ENCODE measurements at regions not wholly inside any gene's neighbourhood (a gene's known extent, or its start where the extent isn't known, plus 50 kb on each side); places are given as distances from the start of the nearest gene placed in this dataset.

DNA sequence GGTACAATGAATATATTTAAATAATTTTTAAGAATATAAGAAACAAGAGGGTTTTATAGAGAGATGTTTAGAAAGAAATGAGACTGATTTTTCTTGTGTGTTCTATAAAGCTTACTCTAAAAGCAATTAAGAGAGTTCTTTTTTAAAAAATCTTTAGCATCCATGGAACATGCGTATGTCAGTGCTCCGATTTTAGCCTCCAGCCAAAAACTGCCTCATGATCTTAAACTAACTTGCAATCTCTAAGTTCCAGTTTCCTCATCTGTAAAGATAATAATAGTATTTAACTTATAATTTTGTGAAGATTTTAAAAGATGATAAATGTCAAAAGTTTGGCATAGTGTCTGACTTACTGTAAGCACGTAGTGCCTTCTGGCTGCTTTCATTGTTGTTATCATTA lies 448.7 kb downstream of the EPHA4 start:
- no peak overlapping the region for H3K27ac ChIP-seq
- no peak for TF ChIP-seq CTCF (conservative IDR thresholded peaks at IDR 0.05)

DNA sequence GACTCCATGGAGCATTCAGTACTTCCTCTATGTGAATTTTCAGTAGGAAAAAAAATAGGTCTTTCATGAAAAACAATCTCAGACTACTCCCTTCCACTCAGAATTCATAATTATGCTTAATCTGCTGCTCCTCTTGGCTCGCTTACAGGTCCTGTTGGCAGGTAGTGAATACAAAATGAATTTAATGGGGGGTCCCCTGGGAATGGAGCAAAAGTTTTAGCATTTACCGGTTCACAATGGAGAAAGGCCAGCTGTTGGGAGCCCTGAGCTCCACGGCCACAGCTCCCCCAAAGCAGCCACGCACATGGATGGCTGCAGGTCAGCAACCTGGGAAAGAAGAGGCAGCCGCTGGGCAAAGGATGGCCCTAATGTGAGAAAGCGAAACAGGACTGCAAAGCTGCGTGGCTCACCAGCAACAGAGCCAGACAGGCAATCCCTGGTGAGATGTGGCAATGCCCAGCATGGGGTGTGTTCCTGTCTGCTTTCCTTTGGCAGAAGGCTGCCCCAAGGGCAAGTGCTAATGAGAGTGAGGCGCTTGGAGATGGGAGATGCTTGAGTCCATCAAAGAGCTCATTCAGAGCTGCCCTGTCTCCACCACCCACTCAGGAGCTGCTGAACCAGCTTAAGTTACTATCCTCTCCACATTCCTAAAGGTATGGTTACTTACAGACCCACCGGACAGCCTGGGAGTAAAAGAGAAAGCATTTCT lies 447.4 kb downstream of the EPHA4 start:
- no peak overlapping the region; the same call in 1 of the 2 replicates for H3K27ac ChIP-seq
- TF ChIP-seq CTCF (conservative IDR thresholded peaks at IDR 0.05), result no peak

GRCh38 chr2:221125691-221126090 lies 446.4 kb downstream of the EPHA4 start:
- no peak overlapping the region for H3K27ac ChIP-seq
- TF ChIP-seq CTCF (conservative IDR thresholded peaks at IDR 0.05), result no peak

GRCh38 chr2:221129657-221130056 lies 442.4 kb downstream of the EPHA4 start:
- no peak for TF ChIP-seq CTCF (conservative IDR thresholded peaks at IDR 0.05)
- no peak overlapping the region for H3K27ac ChIP-seq

GRCh38 chr2:221130431-221130830 lies 441.7 kb downstream of the EPHA4 start:
- H3K27ac ChIP-seq, result no peak overlapping the region
- TF ChIP-seq CTCF (conservative IDR thresholded peaks at IDR 0.05), result no peak

DNA sequence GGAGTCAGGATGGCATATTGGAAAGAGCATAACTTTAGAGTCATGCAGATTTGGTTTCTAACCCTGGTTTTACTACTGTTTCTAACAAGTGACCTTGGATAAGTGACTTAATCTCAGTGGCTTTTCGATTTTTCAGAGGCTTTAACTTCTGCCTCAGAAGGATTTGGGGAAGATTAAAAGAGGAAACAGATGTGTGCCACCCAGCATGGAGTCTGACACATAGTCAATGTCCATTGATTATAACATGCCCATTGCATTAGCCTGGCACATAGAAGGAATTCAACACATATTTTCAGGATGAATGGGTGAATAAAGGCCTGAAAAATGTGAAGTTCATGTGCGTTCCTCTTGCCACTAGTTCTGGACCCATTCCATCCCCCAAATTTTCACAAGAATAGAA lies 438.2 kb downstream of the EPHA4 start:
- no peak for TF ChIP-seq CTCF (conservative IDR thresholded peaks at IDR 0.05)
- H3K27ac ChIP-seq, result no peak overlapping the region

DNA sequence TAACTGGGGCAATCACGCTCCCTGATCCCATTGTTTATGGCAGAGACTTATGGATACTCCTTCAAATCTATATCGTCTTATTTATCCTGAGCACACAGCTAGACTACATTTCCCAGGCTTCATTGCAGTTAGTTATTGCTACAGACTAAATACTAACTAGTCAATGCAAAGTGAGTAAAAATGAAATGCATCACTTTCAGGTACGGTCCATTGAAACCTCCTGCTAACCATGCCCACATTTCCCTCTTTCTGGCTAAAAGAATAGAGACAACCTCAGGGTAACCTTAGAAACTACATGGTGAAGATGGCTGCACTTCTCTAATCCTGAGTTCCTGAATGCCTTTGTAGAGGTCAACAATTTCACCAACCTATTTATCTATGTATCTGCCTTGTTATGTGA lies 437.4 kb downstream of the EPHA4 start:
- no peak for TF ChIP-seq CTCF (conservative IDR thresholded peaks at IDR 0.05)
- no peak overlapping the region for H3K27ac ChIP-seq

Measured in VCaP (cell line).